GM19238 (cell line): ENCODE measurements at regions not wholly inside any gene's neighbourhood (a gene's known extent, or its start where the extent isn't known, plus 50 kb on each side); places are given as distances from the start of the nearest gene placed in this dataset.

ENCODE experiments used
- DNase-seq: peaks from one replicate; pipeline ENCODE4 v3.0.0; 2011; ENCODE audit warnings: low spot score; ENCODE audit not compliant: insufficient read length

DNA sequence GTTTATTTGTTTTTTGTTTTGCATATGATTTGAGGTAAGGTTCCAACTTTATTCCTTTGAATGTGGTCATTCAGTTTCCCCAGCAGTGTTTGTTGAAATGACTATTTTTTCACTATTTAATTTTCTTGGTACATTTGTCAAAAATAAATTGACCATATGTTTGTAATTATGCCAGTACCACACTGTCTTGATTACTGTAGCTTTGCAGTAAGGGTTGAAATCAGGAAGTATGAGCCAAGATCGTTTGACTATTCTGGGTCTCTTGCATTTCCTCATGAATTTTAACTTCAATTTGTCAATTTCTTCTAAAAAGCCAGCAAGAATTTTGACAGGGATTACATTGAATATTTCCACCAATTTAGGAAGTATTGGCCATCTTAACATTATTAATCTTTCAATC lies 199.3 kb upstream of the PPFIA2 start:
- no peak for DNase-seq

DNA sequence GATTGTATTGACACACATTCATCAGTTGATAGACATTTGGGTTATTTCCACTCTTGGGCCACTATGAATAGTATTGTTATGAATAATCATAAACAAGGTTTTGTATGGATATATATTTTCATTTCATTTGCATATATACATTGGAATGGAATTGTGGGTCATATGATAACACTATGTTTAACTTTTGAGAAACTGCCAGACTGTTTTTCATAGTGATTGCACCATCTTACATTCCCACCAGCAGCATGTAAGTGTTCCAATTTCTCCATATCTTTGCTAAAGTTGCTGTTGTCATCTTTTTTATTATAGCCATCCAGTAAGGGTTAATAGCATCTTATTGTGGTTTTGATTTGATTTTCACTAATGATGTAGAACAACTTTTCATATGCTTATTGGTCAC lies 198.5 kb upstream of the PPFIA2 start:
- no peak for DNase-seq

- no peak for DNase-seq
Measured at GRCh38 chr12:81956468-81956860, 197.3 kb upstream of the PPFIA2 start.

DNA sequence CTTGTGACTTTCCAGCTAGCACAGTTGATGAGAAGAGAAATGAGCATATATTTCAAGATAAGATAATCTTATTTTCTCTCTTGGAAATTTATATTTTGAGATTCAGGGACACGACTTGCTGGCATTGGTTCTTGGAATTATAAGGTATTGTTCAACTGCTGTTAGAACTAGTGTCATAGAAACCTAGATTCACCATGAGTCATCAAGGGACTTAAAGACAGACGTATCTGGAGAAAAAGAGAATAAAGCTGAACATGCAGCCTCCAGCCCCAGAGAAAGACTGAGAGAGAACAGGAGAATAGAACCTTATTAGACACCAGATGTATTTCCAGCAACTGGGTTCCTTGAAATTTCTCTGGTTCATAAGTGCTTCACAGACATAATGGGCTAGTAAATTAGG lies 194.4 kb upstream of the PPFIA2 start:
- no peak for DNase-seq

GRCh38 chr12:81950871-81951270 lies 191.7 kb upstream of the PPFIA2 start:
- no peak for DNase-seq

GRCh38 chr12:81949841-81950308 lies 190.7 kb upstream of the PPFIA2 start:
- no peak for DNase-seq

DNA sequence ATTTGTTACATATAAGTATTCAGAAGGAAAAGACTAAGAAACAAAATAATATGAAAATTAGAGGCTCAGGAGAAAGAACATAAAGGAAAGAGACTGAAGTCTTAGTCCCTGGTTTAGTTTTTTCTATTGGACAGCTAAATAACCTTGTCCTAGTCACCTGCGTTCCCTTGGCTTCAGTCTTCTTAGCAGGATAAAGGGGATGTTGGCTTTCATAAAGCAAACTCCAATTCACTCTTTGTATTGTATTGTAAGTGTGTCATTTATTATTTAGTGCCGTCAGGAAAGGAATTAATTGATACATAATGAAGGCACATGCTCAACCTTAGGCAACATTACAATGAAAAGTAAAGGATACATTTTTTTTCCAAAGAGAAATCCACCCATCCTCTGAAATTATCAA lies 190.3 kb upstream of the PPFIA2 start:
- no peak for DNase-seq

- no peak for DNase-seq
Measured at GRCh38 chr12:81944886-81945285, 185.7 kb upstream of the PPFIA2 start.

GRCh38 chr12:81942594-81942993 lies 183.4 kb upstream of the PPFIA2 start:
- no peak for DNase-seq

DNA sequence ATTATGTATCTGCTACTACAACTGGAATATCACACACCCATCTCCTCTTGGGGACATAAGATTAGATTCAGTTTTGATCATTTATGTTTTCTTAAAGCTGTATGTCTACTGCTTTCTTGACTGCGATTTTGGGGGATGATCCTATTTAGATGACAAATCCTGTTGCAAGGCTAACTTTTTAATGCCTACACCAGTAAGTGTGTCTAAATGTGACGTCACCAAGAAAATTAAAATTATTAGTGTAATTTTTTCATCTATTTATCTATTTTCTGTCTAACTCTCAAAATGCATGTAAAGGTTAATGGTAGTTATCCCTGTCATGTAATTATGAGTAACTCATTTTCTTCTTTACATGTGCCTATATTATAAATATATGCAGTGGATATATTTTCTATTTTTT lies 170.9 kb upstream of the PPFIA2 start:
- no peak for DNase-seq

GRCh38 chr12:81896771-81897170 lies 137.6 kb upstream of the PPFIA2 start:
- DNase-seq = no peak

DNA sequence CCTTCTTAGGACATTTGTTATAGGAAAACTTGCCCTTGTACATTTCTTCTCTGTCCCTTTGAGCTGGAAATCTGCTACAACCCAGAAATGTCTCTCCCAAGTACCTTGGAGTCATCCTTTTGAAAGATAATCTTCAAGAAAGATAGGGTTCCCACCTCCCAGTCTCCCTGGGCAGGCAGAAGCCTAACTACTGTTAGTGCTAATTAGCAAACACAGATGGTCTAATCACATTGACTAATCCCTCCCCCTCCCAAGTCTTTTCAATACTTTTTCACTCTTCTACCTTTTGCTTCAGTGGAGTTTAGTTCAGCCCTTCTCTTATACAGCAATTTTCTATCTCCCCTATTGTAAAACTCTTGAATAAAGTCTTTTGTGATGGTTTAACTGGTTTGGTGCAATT lies 129.8 kb upstream of the PPFIA2 start:
- no peak for DNase-seq

GRCh38 chr12:81888106-81888740 lies 129.1 kb upstream of the PPFIA2 start:
- DNase-seq = no peak

GRCh38 chr12:81874586-81874985 lies 115.4 kb upstream of the PPFIA2 start:
- no peak for DNase-seq

DNA sequence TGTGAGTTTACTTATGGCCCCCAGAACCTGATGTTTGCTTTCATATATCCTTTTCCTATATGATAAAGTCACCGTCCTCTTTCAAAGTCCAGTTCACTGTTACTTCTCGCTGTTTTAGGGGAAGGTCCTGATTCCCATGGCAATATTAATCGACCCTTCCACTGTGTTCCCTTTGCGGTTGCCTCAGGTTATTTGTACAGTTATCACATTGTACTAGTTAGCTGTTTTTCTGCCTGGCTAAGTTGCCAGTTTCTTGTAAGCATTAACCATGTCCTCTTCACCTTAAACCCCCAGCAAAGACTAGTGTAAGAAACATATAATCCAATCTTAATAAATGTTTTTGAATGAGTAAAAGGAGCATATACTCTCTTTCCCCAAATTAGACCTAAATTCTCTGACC lies 115.0 kb upstream of the PPFIA2 start:
- no peak for DNase-seq

DNA sequence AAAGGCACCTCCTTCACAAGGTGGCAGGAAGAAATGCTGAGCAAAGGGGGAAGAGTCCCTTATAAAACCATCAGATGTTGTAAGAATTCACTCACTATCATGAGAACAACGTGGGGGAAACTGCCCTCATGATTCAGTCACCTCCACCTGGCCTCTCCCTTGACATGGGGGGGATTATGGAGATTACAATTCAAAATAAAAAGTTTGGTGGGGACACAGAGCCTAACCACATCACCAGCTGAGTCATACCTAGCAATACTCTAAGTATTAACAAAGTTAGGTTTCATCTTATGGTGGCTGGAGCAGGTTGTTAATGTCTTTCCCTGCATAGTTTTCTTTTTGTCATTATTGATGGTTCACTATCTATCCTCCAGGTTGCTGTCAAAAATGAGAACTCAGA lies 113.2 kb upstream of the PPFIA2 start:
- no peak for DNase-seq

DNA sequence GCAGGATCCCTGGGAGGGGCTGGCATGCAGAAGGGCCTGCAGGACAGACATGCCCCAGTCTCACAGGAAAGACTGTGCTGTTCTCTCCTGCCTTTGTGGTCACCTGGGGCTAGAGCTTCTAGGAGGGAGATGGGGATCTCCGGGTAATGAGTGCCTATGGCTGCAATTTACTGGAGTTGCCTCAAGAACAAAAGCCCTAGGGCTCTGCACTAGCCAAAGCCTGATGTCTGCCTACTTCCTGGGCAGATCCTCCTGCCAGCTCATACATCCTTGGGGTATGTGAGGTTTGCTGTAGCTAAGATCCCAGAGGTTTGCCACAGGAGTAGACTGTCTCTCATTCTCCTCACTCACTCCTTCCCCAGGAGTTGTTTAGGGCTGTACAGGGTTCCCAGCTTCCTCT lies 106.9 kb upstream of the PPFIA2 start:
- DNase-seq = no peak

DNA sequence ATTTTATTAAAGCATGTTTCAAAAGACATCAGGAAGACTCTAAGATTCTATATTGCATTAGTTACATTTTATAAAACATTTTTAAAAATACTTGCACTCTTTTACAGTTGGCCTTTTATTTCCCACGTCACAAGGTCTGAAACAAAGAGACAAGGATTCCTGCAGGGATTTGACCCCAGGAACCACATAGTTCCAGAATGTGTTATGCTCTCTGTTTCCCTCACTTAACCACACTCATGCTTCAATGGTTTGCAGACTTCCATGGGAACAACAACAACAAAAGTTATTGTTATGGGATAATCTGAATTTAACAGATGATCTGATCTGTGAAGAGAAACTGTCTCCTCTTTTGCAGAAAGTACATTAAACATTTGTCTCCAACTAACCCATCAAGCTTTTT lies 104.3 kb upstream of the PPFIA2 start:
- DNase-seq = no peak

GRCh38 chr12:81859521-81859920 lies 100.4 kb upstream of the PPFIA2 start:
- no peak for DNase-seq

- no peak for DNase-seq
Measured at GRCh38 chr12:81843599-81843998, 84.4 kb upstream of the PPFIA2 start.

DNA sequence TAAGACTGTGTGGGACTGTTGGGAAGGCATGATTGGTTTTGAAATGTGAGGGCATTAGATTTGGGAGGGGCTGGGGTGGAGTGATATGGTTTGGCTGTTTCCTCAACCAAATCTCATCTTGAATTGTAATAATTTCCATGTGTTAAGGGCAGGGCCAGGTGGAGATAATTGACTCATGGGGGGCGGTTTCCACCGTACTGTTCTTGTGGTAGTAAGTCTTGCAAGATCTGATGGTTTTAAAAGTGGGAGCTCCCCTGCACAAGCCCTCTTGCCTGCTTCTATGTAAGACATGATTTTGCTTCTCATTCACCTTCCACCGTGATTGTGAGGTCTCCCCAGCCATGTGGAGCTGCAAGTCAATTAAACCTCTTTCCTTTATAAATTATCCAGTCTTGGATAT lies 76.6 kb upstream of the PPFIA2 start:
- no peak for DNase-seq

GRCh38 chr12:81819991-81820633 lies 61.0 kb upstream of the PPFIA2 start:
- DNase-seq = no peak

GRCh38 chr12:81815611-81816010 lies 56.5 kb upstream of the PPFIA2 start:
- no peak for DNase-seq

GRCh38 chr12:81811778-81812125 lies 52.6 kb upstream of the PPFIA2 start:
- DNase-seq = no peak
